Lower lobe of right lung (tissue), 2 donors: ENCODE measurements at regions not wholly inside any gene's neighbourhood (a gene's known extent, or its start where the extent isn't known, plus 50 kb on each side); places are given as distances from the start of the nearest gene placed in this dataset.

Experiments used
- ATAC-seq, 2 donors: fragments of 200-7000 bp; cut with Tn5 transposase; one replicate each; pipeline ENCODE4 v1.9.1; 2020 to 2022; ENCODE audit warnings: mild to moderate bottlenecking in 2 of 2, moderate library complexity in 2 of 2
- DNase-seq: peaks from one replicate; pipeline ENCODE4 v3.0.0-alpha.2; 2020
- H3K27ac ChIP-seq: fragments of 200-600 bp; one replicate; pipeline ENCODE4 v1.8.0; 2022
- H3K27me3 ChIP-seq: fragments of 200-600 bp; one replicate; pipeline ENCODE4 v1.8.0; 2022; ENCODE audit warnings: low read depth
- H3K36me3 ChIP-seq: fragments of 200-600 bp; one replicate; pipeline ENCODE4 v1.8.0; 2022; ENCODE audit warnings: mild to moderate bottlenecking
- H3K4me1 ChIP-seq: fragments of 200-600 bp; one replicate; pipeline ENCODE4 v1.8.0; 2022
- H3K4me3 ChIP-seq: fragments of 200-600 bp; one replicate; pipeline ENCODE4 v1.8.0; 2022; ENCODE audit warnings: mild to moderate bottlenecking
- H3K9me3 ChIP-seq: fragments of 200-600 bp; one replicate; pipeline ENCODE4 v1.8.0; 2022
- CTCF ChIP-seq: fragments of 200-600 bp; IDR thresholded peaks from one replicate; pipeline ENCODE4 v1.8.0; 2022; ENCODE audit warnings: antibody characterized with exemption, mild to moderate bottlenecking
- intact Hi-C: fragments of 100-400 bp; cut with DNase I; formaldehyde crosslinking; loops from one replicate; pipeline ENCODE4 v1.11.0; 2022
- donor health status: DM: no; HTN: yes; CAD: no; lungs with severe emphysema.

DNA sequence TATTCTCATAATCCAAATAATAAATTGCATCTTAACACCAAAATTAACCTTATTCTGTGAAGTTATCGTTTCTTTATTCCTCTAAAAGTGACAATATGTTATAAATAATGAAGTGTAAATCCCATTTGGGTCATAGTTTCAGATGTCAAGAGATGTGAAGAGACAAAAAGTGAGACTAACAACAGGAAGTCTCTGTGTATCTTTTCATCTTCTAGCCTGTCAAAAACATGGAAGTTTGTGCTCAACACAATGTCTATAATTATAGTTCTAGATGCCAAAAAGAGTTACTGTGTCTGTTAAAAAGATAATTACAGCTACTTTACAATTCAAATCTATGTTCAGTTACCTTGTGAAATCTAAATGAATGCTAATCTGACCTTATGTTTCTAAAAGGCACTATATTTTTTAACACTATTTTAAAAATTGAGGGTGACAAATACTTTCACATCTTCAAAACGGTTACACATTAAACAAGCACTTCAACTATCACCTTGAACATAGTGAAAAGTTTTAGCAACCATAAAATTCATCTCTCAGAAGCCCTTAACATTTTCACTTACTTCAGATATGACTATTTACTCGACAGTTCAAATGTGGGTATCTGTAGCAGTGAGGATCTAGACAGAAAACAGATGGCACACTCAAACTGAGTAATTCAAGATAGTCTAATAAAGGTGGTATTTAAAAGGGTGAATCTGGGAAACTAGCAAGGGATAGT is 509.8 kb downstream of the ARAP2 start:
- intact Hi-C loops, result no loop called here
- TF ChIP-seq CTCF, result no peak
- no peaks in the 10 kb centered on the region for H3K9me3 ChIP-seq

DNA sequence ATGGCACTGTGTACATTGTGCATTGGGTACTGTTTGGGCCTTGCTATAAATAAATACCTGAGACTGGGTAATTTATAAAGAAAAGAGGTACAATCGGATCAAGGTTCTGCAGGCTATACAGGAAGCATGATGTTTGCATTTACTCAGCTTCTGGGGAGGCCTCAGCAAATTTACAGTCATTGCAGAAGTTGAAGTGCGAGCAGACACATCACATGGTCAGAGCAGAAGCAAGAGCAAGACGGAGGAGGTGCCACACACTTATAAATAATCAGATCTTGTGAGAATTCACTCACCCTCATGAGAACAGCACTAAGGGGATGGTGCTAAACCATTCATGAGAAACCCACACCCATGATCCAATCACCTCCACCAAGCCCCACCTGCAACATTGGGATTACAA is 505.0 kb downstream of the ARAP2 start:
- ATAC-seq (no peak), DNase-seq (no peak)
- Histone ChIP-seq H3K4me3 (no peak overlapping the region), H3K27ac (no peak overlapping the region), H3K4me1 (no peaks in the 10 kb centered on the region), H3K36me3 (no peaks in the 10 kb centered on the region), H3K9me3 (no peaks in the 10 kb centered on the region), H3K27me3 (no peaks in the 10 kb centered on the region)
- intact Hi-C loops, result no loop called here
- no peak for TF ChIP-seq CTCF

More for the DNA sequence above, 509.8 kb downstream of the ARAP2 start:
- H3K27ac ChIP-seq, result no peak overlapping the region
- no peaks in the 10 kb centered on the region for H3K36me3 ChIP-seq
- H3K4me3 ChIP-seq, result no peak overlapping the region
- H3K4me1 ChIP-seq, result no peaks in the 10 kb centered on the region
- ATAC-seq, result no peak
- DNase-seq, result no peak
- no peaks in the 10 kb centered on the region for H3K27me3 ChIP-seq

DNA sequence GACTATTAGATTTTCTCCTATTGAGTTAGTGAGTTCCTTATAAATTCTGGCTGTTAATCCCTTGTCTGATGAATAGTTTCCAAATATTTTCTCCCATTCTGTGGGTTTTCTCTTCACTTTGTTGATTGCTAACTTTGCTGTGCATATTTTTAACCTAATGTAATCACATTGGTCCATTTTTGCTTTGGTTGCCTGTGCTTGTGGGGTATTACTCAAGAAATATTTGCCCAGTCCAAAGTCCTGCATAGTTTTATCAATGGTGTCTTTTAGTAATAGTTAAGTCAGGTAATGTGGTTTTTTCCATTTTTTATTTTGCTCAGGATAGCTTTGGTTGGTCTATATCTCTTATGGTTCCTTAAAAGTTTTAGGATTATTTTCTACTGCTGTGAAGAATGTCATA is 490.3 kb downstream of the ARAP2 start:
- ATAC-seq, result no peak
- DNase-seq, result no peak
- H3K4me3 ChIP-seq, result no peak overlapping the region
- H3K9me3 ChIP-seq, result no peaks in the 10 kb centered on the region
- intact Hi-C loops, result no loop called here
- H3K27ac ChIP-seq, result no peak overlapping the region
- H3K4me1 ChIP-seq, result no peaks in the 10 kb centered on the region
- no peak for TF ChIP-seq CTCF
- H3K27me3 ChIP-seq, result no peaks in the 10 kb centered on the region
- no peaks in the 10 kb centered on the region for H3K36me3 ChIP-seq

DNA sequence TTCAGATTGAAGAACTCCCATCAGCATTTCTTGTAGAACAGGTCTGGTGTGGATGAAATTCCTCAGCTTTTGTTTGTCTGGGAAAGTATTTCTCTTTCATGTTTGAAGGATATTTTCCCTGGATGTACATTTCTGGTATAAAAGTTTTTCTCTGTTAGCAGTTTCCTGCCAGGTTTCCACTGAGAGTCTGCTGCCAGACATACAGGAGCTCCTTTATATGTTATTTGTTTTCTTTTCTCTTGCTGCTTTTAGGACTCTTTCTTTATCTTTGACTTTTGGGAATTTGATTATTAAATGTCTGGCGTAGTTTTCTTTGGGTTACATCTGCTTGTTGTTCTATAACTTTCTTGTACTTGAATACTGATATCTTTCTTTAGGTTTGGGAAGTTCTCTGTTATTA is 486.5 kb downstream of the ARAP2 start:
- H3K9me3 ChIP-seq, result no peaks in the 10 kb centered on the region
- H3K4me1 ChIP-seq, result no peaks in the 10 kb centered on the region
- DNase-seq, result no peak
- no peaks in the 10 kb centered on the region for H3K36me3 ChIP-seq
- H3K27me3 ChIP-seq, result no peaks in the 10 kb centered on the region
- no peak overlapping the region for H3K27ac ChIP-seq
- no peak for TF ChIP-seq CTCF
- intact Hi-C loops, result no loop called here
- no peak overlapping the region for H3K4me3 ChIP-seq
- no peak for ATAC-seq

DNA sequence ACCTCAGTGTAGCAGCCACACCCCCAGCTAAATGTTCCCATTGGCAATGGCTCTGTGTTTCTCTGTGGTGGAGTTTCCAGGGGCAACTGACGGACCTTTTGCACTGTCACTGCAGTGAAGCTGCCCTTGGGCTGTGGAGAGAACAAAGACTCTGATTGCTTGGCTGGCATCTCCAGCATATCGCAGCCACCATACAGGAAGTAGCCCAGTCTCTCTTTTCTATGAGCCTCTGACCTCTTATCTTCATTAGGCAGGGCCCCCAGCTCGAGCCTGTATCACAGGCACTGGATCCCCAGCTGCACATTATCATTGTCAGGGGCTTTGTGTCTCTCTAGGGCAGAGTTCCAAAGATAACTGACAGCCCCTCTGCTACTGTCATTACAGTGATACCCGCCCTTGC is 483.5 kb downstream of the ARAP2 start:
- intact Hi-C loops, result no loop called here
- no peak for TF ChIP-seq CTCF
- Histone ChIP-seq H3K27ac (no peak overlapping the region), H3K4me1 (no peaks in the 10 kb centered on the region), H3K27me3 (no peaks in the 10 kb centered on the region), H3K4me3 (no peak overlapping the region), H3K9me3 (no peaks in the 10 kb centered on the region), H3K36me3 (no peaks in the 10 kb centered on the region)
- ATAC-seq (no peak), DNase-seq (no peak)
